GM10266 (cell line): ENCODE measurements at regions not wholly inside any gene's neighbourhood (a gene's known extent, or its start where the extent isn't known, plus 50 kb on each side); places are given as distances from the start of the nearest gene placed in this dataset.

Source experiments
- DNase-seq: peaks from one replicate; pipeline ENCODE4 v3.0.0; 2012; ENCODE audit errors: extremely low spot score
- TF ChIP-seq, protein P1 (sequence below): IDR thresholded peaks from 2 replicates; pipeline ENCODE4 v1.5.1; 2012; ENCODE audit warnings: mild to moderate bottlenecking, low read depth; ENCODE audit not compliant: control insufficient read depth, insufficient read depth; ENCODE audit errors: missing control alignments

DNA sequence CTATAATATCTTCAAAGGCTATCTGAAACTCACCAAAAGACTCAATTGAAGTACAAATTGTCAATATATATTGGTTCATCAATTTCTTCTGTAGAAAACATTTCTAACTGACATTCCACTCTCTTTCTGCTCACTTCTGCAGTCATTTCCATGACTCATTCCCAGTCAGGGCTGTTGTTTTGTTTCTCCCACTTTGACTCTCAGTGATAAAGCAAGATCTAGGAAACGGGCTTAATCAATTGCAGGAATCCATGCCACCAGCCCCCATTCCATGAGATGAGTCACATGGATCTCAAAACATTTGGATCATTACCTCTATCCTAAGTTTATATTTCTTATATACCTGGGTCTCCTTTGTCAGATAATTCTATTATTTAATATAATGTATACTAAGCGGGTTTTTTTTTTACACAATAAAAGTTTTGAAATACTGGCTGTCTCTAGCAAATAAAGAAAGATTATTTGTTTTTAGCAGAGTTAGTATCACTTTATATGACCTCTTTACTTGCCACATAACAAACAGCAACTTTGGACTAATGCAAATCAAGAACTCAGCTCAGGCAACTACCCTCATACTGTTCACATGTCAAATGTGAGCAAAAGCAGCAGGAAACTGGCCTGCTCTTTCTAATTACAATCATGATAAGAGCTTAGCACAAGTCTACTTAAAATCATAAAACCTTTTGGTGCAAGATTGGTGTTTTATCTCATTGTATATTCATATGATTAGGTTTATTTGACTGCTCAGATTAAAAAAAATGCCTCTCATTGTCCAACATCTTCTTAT lies 251.1 kb upstream of the PIK3C3 start:
- no peak for DNase-seq
- TF ChIP-seq, protein P1, sequence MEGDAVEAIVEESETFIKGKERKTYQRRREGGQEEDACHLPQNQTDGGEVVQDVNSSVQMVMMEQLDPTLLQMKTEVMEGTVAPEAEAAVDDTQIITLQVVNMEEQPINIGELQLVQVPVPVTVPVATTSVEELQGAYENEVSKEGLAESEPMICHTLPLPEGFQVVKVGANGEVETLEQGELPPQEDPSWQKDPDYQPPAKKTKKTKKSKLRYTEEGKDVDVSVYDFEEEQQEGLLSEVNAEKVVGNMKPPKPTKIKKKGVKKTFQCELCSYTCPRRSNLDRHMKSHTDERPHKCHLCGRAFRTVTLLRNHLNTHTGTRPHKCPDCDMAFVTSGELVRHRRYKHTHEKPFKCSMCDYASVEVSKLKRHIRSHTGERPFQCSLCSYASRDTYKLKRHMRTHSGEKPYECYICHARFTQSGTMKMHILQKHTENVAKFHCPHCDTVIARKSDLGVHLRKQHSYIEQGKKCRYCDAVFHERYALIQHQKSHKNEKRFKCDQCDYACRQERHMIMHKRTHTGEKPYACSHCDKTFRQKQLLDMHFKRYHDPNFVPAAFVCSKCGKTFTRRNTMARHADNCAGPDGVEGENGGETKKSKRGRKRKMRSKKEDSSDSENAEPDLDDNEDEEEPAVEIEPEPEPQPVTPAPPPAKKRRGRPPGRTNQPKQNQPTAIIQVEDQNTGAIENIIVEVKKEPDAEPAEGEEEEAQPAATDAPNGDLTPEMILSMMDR = no peak

DNA sequence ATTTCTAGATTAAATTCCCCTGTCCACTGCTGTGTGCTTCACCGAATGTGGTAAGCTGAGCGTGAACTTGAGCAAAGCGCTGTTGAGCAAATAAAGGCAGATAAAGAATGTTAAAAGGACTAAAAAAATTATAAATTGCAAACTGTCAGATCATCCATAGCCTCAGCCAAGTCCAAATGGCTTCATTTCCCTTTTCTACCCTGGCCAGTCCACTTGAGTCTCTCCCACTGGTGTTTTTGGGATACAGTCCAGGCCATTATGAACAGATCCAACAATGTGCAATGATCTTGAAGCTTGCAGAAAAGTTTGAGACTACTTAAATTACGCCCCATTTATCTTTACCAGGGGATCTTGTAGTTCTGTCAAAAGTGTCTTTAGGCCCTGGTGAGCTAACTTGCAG lies 254.6 kb upstream of the PIK3C3 start:
- TF ChIP-seq, protein P1 = no peak
- no peak for DNase-seq

DNA sequence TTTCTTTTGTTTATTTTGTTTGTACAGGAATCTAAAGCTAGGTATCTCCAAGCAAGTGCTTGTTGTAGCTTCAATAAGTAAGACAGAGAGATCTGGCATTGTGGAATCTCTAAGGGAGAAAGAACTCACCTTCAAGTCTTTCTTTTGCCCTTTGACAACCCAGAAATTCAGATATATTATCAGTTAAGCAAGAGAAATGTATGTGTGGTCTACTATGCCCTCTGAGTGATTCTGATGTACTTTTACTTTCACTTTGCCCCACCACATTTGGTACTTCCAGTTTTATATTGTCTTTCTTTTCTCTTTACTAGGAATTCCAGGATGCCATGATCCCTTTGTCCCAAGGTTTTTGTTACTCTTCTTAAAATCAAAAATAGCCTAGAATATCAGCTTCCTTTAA lies 259.6 kb upstream of the PIK3C3 start:
- TF ChIP-seq, protein P1 = no peak
- no peak for DNase-seq

DNA sequence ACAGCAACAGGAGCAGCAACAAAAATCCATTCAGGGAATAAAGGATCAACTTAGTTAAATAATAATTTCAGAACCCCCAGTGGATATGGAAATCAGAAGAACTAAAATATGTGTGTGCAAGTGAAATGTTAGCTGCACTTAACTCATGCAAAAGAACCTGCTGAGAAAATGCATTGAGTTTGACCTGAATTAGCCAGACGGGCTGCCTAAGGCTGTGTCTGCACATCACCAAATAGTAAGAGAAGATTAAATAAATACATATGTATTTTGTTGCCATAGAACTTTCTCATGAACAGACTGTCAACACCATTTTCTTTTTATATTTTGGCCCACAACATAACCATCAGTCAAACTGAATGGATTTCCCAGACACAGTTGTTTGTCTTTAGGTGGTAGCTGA lies 262.0 kb upstream of the PIK3C3 start:
- TF ChIP-seq, protein P1 = no peak
- DNase-seq = no peak

DNA sequence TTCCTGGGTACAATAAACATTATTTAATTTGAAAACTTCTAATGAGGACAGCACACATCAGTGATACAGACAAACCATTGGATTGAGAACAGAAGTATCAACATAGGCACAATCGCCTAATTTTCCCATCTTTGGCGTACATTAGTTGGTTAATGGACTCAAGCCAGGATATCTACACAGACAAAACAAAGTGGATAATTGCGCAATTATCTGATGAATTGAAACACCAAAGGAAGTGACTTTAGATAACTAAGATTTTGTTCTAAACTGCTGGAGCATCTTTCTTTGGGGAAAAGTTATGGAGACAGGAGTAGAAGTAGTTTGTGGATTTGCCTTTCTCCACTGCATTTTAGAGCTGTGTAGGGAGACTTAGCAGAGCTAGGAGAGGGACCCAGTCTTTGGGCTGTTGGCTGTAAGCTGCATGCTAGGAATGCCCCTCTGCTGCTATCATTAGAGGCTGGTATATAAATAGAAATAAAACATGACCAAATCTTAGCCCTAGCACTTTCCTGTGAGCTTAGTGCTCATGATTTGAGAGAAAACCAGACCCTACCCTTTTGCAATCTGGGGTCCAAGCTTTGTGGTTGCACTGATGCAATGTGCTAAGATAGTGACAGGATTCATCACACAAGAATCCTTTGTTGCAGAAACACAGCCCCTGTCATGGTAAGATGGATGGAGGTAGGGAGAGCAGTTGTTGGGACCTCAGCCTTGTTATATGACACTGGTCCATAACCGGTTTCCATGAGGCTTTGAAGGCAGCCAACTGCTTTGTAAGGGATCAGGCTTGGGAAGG lies 264.5 kb upstream of the PIK3C3 start:
- TF ChIP-seq, protein P1 = no peak
- DNase-seq = no peak

DNA sequence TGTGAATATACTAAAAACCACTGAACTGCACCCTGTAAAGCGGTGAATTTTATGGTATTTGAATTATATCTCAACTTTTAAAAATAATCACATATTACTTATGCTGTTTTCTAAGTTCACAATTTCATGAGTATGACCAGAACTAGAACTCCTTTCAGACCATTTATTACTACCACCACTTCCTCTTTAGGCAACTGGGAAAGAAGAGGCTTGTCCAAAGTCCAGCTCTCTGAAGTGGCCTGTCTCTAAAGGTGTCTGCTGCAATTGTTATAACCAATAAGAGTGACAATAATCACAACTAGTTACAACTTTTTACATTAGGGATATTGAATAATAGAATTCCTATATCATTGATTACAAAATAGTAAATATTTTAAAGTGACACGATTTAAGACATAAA lies 267.9 kb upstream of the PIK3C3 start:
- DNase-seq = no peak
- TF ChIP-seq, protein P1 = no peak
